H1 (cell line): ENCODE measurements at regions not wholly inside any gene's neighbourhood (a gene's known extent, or its start where the extent isn't known, plus 50 kb on each side); places are given as distances from the start of the nearest gene placed in this dataset.

Experiments used
- CTCF ChIA-PET: fragments of 300-600 bp; sonication (Branson Sonifier 250); formaldehyde crosslinking; loops from one replicate; lab custom pipeline; 2021; ENCODE audit not compliant: partially characterized antibody; lab: Charles Lee
- POLR2A ChIA-PET: fragments of 300-600 bp; sonication (Branson Sonifier 250); formaldehyde crosslinking; loops from one replicate; lab custom pipeline; 2021; ENCODE audit warnings: inconsistent platforms; ENCODE audit not compliant: partially characterized antibody; lab: Charles Lee
- DNase-seq, 2 experiments: peaks; one replicate each; pipeline versions ENCODE4 v3.0.0 to v3.0.0-alpha.2; 2010 to 2022; ENCODE audit warnings: low spot score in 2 of 2, low read depth in 1 of 2, mixed read lengths in 1 of 2
- FAIRE-seq: peaks from 2 replicates; lab custom pipeline; 2011; peaks lifted over from hg19 to GRCh38; lab: Jason Lieb, UNC
- H2AFZ ChIP-seq: 2 replicates; pipeline ENCODE4 v1.8.1; 2012; ENCODE audit warnings: low read length, inconsistent platforms
- H2AK5ac ChIP-seq: 2 replicates; pipeline ENCODE4 v1.6.1; 2013; ENCODE audit warnings: low read depth, low read length
- H2BK120ac ChIP-seq: replicated peaks from 2 replicates; pipeline ENCODE3; 2013; ENCODE audit warnings: low read depth, low read length, inconsistent platforms
- H2BK12ac ChIP-seq: 2 replicates; pipeline ENCODE4 v1.6.1; 2013; ENCODE audit warnings: low read depth, low read length
- H2BK15ac ChIP-seq: 2 replicates; pipeline ENCODE4 v1.6.1; 2013; ENCODE audit warnings: low read length
- H2BK20ac ChIP-seq: 2 replicates; pipeline ENCODE4 v1.6.1; 2013; ENCODE audit warnings: low read length
- H2BK5ac ChIP-seq: 2 replicates; pipeline ENCODE4 v1.6.1; 2013; ENCODE audit warnings: low read depth, low read length
- H3K14ac ChIP-seq: 2 replicates; pipeline ENCODE4 v1.6.1; 2013; ENCODE audit warnings: inconsistent platforms; ENCODE audit not compliant: insufficient read length
- H3K18ac ChIP-seq: 2 replicates; pipeline ENCODE4 v1.6.1; 2013; ENCODE audit warnings: low read length; ENCODE audit errors: extremely low read depth
- H3K23ac ChIP-seq: 2 replicates; pipeline ENCODE4 v1.6.1; 2013; ENCODE audit warnings: inconsistent platforms; ENCODE audit not compliant: insufficient read length
- H3K23me2 ChIP-seq: 2 replicates; pipeline ENCODE4 v1.6.1; 2013; ENCODE audit warnings: low read depth, low read length
- H3K27ac ChIP-seq: 2 replicates; pipeline ENCODE4 v1.6.1; 2011; ENCODE audit warnings: low read depth, low read length, inconsistent platforms
- H3K27me3 ChIP-seq, 4 experiments: replicated peaks in 1 of 4; 1 replicate in 1 of 4; 2 replicates in 3 of 4; pipeline versions ENCODE4 v1.6.1 to v1.8.1; 2011 to 2013; ENCODE audit warnings: low read length in 3 of 4, mild to moderate bottlenecking in 3 of 4, inconsistent platforms in 2 of 4, mixed read lengths in 2 of 4, moderate library complexity in 1 of 4; ENCODE audit not compliant: control insufficient read depth in 3 of 4, insufficient read depth in 3 of 4; ENCODE audit errors: extremely low read depth in 1 of 4
- H3K36me3 ChIP-seq, 4 experiments: 2 replicates each; pipeline versions ENCODE4 v1.6.1 to v1.8.1; 2011 to 2013; ENCODE audit warnings: mild to moderate bottlenecking in 4 of 4, low read length in 3 of 4, moderate library complexity in 2 of 4, control low read depth in 1 of 4, inconsistent platforms in 1 of 4; ENCODE audit not compliant: insufficient read depth in 4 of 4, control insufficient read depth in 2 of 4
- H3K4ac ChIP-seq: replicated peaks from 2 replicates; pipeline ENCODE3; 2013; ENCODE audit warnings: low read length, low read depth, mixed read lengths, inconsistent platforms; ENCODE audit not compliant: insufficient read length
- H3K4me1 ChIP-seq, 4 experiments: replicated peaks in 1 of 4; 1 replicate in 1 of 4; 2 replicates in 3 of 4; pipeline versions ENCODE4 v1.6.1 to v1.8.1; 2011 to 2013; ENCODE audit warnings: low read length in 3 of 4, inconsistent platforms in 2 of 4, mixed read lengths in 1 of 4; ENCODE audit not compliant: insufficient read depth in 4 of 4, control insufficient read depth in 3 of 4
- H3K4me2 ChIP-seq, 2 experiments: 2 replicates each; pipeline versions ENCODE4 v1.6.1 to v1.8.1; 2011 to 2013; ENCODE audit warnings: low read depth in 2 of 2, low read length in 2 of 2, control low read depth in 1 of 2, inconsistent platforms in 1 of 2, mild to moderate bottlenecking in 1 of 2; ENCODE audit not compliant: insufficient read depth in 1 of 2
- H3K4me3 ChIP-seq, 4 experiments: fragments of 200-600, 300-600 bp in 1 of 4; sonication (generic), shearing (Covaris generic), sonication (Bioruptor Twin) in 1 of 4; 2 replicates each; pipeline versions ENCODE4 v1.5.1 to v1.8.1; 2011 to 2016; ENCODE audit warnings: low read length in 4 of 4, low read depth in 3 of 4, control low read depth in 2 of 4, inconsistent platforms in 2 of 4, mild to moderate bottlenecking in 2 of 4, mixed read lengths in 1 of 4, moderate library complexity in 1 of 4; ENCODE audit not compliant: insufficient read depth in 2 of 4; ENCODE audit errors: extremely low read depth in 1 of 4
- H3K56ac ChIP-seq: replicated peaks from 2 replicates; pipeline ENCODE3; 2013; ENCODE audit warnings: low read depth, mild to moderate bottlenecking, mixed read lengths, low read length, inconsistent platforms; ENCODE audit not compliant: insufficient read length
- H3K79me1 ChIP-seq: 2 replicates; pipeline ENCODE4 v1.6.1; 2013; ENCODE audit warnings: low read depth, low read length, control low read depth
- H3K79me2 ChIP-seq, 2 experiments: 2 replicates each; pipeline versions ENCODE4 v1.6.1 to v1.8.1; 2012 to 2013; ENCODE audit warnings: low read length in 2 of 2, mild to moderate bottlenecking in 2 of 2, inconsistent platforms in 1 of 2; ENCODE audit not compliant: insufficient read depth in 2 of 2, control insufficient read depth in 1 of 2
- H3K9ac ChIP-seq, 4 experiments: replicated peaks in 1 of 4; 1 replicate in 1 of 4; 2 replicates in 3 of 4; pipeline versions ENCODE4 v1.6.1 to v1.8.1; 2011 to 2013; ENCODE audit warnings: low read depth in 3 of 4, low read length in 3 of 4, control low read depth in 2 of 4, mild to moderate bottlenecking in 2 of 4, moderate library complexity in 2 of 4, inconsistent platforms in 1 of 4; ENCODE audit errors: extremely low read depth in 1 of 4
- H3K9me3 ChIP-seq, 2 experiments: 2 replicates each; pipeline versions ENCODE4 v1.6.1 to v1.8.1; 2012 to 2013; ENCODE audit warnings: mild to moderate bottlenecking in 2 of 2, moderate library complexity in 2 of 2, control low read depth in 1 of 2, inconsistent platforms in 1 of 2, low read depth in 1 of 2, low read length in 1 of 2, mixed read lengths in 1 of 2; ENCODE audit not compliant: insufficient read depth in 2 of 2
- H4K20me1 ChIP-seq, 2 experiments: replicated peaks in 1 of 2; 2 replicates each; pipeline versions ENCODE3 to v1.8.1; 2011 to 2013; ENCODE audit warnings: inconsistent platforms in 2 of 2, low read length in 2 of 2, mild to moderate bottlenecking in 1 of 2; ENCODE audit not compliant: insufficient read depth in 2 of 2, control insufficient read depth in 1 of 2
- H4K5ac ChIP-seq: 2 replicates; pipeline ENCODE4 v1.6.1; 2013; ENCODE audit warnings: low read length, low read depth, mixed read lengths, inconsistent platforms; ENCODE audit not compliant: insufficient read length
- H4K8ac ChIP-seq: 2 replicates; pipeline ENCODE4 v1.8.0; 2013; ENCODE audit warnings: mild to moderate bottlenecking, moderate library complexity, low read length, inconsistent platforms; ENCODE audit not compliant: insufficient read depth; ENCODE audit errors: extremely low read depth
- H4K91ac ChIP-seq: replicated peaks from 2 replicates; pipeline ENCODE3; 2013; ENCODE audit warnings: low read length, mixed read lengths, inconsistent platforms; ENCODE audit not compliant: insufficient read length
- CBX8 ChIP-seq: fragments of 300-800, 300-1000 bp; sonication (generic); IDR thresholded peaks from 2 replicates; pipeline ENCODE4 v1.7.1; 2016; ENCODE audit warnings: low read depth, low read length, borderline replicate concordance
- E2F6 ChIP-seq: IDR thresholded peaks from 2 replicates; pipeline ENCODE4 v1.6.1; 2012; ENCODE audit warnings: inconsistent platforms
- RAD21 ChIP-seq, 2 experiments: IDR thresholded peaks in 1 of 2; conservative IDR thresholded peaks in 1 of 2; 2 replicates each; pipeline ENCODE4 v1.6.1; 2011; ENCODE audit warnings: low read depth in 2 of 2, low read length in 2 of 2, improper control_type of control experiment in 1 of 2, inconsistent platforms in 1 of 2, mild to moderate bottlenecking in 1 of 2, moderate library complexity in 1 of 2
- RXRA ChIP-seq: IDR thresholded peaks from 2 replicates; pipeline ENCODE4 v1.6.1; 2011; ENCODE audit warnings: low read depth, mild to moderate bottlenecking, low read length, moderate library complexity; ENCODE audit not compliant: insufficient read depth
- SIN3A ChIP-seq, 2 experiments: IDR thresholded peaks in 1 of 2; conservative IDR thresholded peaks in 1 of 2; 2 replicates each; pipeline ENCODE4 v1.6.1; 2011 to 2012; ENCODE audit warnings: low read length in 2 of 2, improper control_type of control experiment in 1 of 2, low read depth in 1 of 2, mild to moderate bottlenecking in 1 of 2
- USF2 ChIP-seq: IDR thresholded peaks from 2 replicates; pipeline ENCODE4 v1.6.1; 2011; ENCODE audit warnings: low read length, improper control_type of control experiment
- WGBS, 2 experiments: shearing (Covaris generic) in 1 of 2; methylation state at CpG; one replicate each; pipeline versions ENCODE4 v1.1.6 to v1.1.7; 2013 to 2015; ENCODE audit warnings: low lambda C conversion rate in 2 of 2, mixed read lengths in 2 of 2, inconsistent platforms in 1 of 2, low coverage in 1 of 2, missing lambda C conversion rate in 1 of 2; ENCODE audit not compliant: insufficient replicate concordance in 2 of 2, insufficient coverage in 1 of 2, insufficient read length in 1 of 2; ENCODE audit errors: extremely low coverage in 1 of 2, missing lambda C conversion rate in 1 of 2; 5-methylcytosine and 5-hydroxymethylcytosine counted together

GRCh38 chr6:47890326-47890875 lies 108.6 kb downstream of the OPN5 start:
- Histone ChIP-seq H3K23ac (no peak overlapping the region), H4K91ac (no peak overlapping the region), H3K9ac (no peak overlapping the region), H2BK120ac (no peak overlapping the region), H3K9me3 (no peaks in the 10 kb centered on the region), H3K4me3 (no peak overlapping the region), H3K36me3 (no peaks in the 10 kb centered on the region), H2AFZ (no peak overlapping the region), H2BK20ac (no peak overlapping the region), H4K20me1 (no peaks in the 10 kb centered on the region), H3K18ac (no peak overlapping the region), H2AK5ac (no peak overlapping the region), H4K8ac (no peak overlapping the region), H3K4ac (no peak overlapping the region), H3K56ac (no peak overlapping the region), H3K27ac (no peak overlapping the region), H3K79me2 (no peaks in the 10 kb centered on the region), H4K5ac (no peak overlapping the region), H3K14ac (no peak overlapping the region), H3K23me2 (no peaks in the 10 kb centered on the region), H3K4me2 (no peak overlapping the region), H3K27me3 (no peaks in the 10 kb centered on the region), H2BK15ac (no peak overlapping the region), H2BK5ac (no peak overlapping the region), H3K79me1 (no peaks in the 10 kb centered on the region)
- POLR2A ChIA-PET = interaction anchor here (0.7 kb wide), 1 partner anchor 41 kb away, joined by 3 read pairs; no protein-coding TSS in a partner anchor
- no peak for FAIRE-seq
- CTCF ChIA-PET = interaction anchor here (0.6 kb wide), 1 partner anchor 81 kb away, joined by 3 read pairs; no protein-coding TSS in a partner anchor
- WGBS, 2 experiments = 88% methylated on average over 7 of the region's 7 CpGs; no CpG with 5 or more reads in 1 of the 2 experiments
- TF ChIP-seq CBX8 (no peak), E2F6 (no peak), USF2 (no peak), SIN3A (conservative IDR thresholded peaks at IDR 0.05 in 1 of 2, IDR thresholded peaks at IDR 0.05 in 1 of 2; ENCODE audit: low read depth in 1 of 2, low read length in 2 of 2) (no peak), RAD21 (IDR thresholded peaks at IDR 0.05 in 1 of 2, conservative IDR thresholded peaks at IDR 0.05 in 1 of 2; ENCODE audit: low read depth in 2 of 2, low read length in 2 of 2) (no peak), RXRA (no peak)
- TF ChIP-seq, all 59 proteins: peak for 0
- no peaks in the 10 kb centered on the region for H3K4me1 ChIP-seq
- no peak for DNase-seq
- H2BK12ac ChIP-seq = no peak overlapping the region
